K562 (cell line): ENCODE measurements at regions not wholly inside any gene's neighbourhood (a gene's known extent, or its start where the extent isn't known, plus 50 kb on each side); places are given as distances from the start of the nearest gene placed in this dataset.

Experiments
- BRCA1 ChIP-seq, 2 experiments: fragments of 450-650 bp in 1 of 2; sonication (generic) in 1 of 2; formaldehyde crosslinking in 1 of 2; IDR thresholded peaks; 2 replicates each; pipeline versions ENCODE4 v1.5.0 to v1.6.1; 2017 to 2020; ENCODE audit warnings: mild to moderate bottlenecking in 1 of 2, missing genetic modification reagents in 1 of 2
- CTCF ChIP-seq, 3 experiments: IDR thresholded peaks in 2 of 3; conservative IDR thresholded peaks in 1 of 3; 2 replicates each; pipeline ENCODE4 v1.5.1; 2011 to 2012; ENCODE audit warnings: low read length in 3 of 3, mild to moderate bottlenecking in 3 of 3, control low read depth in 2 of 3, improper control_type of control experiment in 1 of 3, inconsistent platforms in 1 of 3, low read depth in 1 of 3, mixed read lengths in 1 of 3, moderate library complexity in 1 of 3; ENCODE audit not compliant: insufficient read depth in 2 of 3
- PHF8 ChIP-seq: fragments of 200-600 bp; sonication (generic); IDR thresholded peaks from 2 replicates; pipeline ENCODE4 v1.6.1; 2012; ENCODE audit warnings: mixed run types, mild to moderate bottlenecking, inconsistent platforms, low read length, moderate library complexity, borderline replicate concordance
- RAD21 ChIP-seq, 2 experiments: fragments of 250-450 bp in 1 of 2; fragments of 450-650 bp in 1 of 2; sonication (Bioruptor Pico) in 1 of 2; formaldehyde crosslinking in 1 of 2; IDR thresholded peaks in 1 of 2; conservative IDR thresholded peaks in 1 of 2; 2 replicates each; pipeline versions ENCODE4 v1.4.0 to v1.8.0; 2020 to 2022; ENCODE audit warnings: mild to moderate bottlenecking in 2 of 2, moderate library complexity in 1 of 2
- TEAD1 ChIP-seq, 2 experiments: fragments of 450-650 bp in 1 of 2; sonication (generic) in 1 of 2; formaldehyde crosslinking; IDR thresholded peaks; 2 replicates each; pipeline versions ENCODE4 v1.4.0 to v1.8.0; 2020 to 2022; ENCODE audit warnings: mild to moderate bottlenecking in 2 of 2, missing genetic modification reagents in 1 of 2

- TF ChIP-seq TEAD1 (CRISPR knock-in tag; IDR thresholded peaks at IDR 0.05): no peak
- TF ChIP-seq PHF8: no peak
- no peak for TF ChIP-seq BRCA1 (IDR thresholded peaks at IDR 0.05)
- TF ChIP-seq BRCA1 (CRISPR knock-in tag; IDR thresholded peaks at IDR 0.05): no peak
- no peak for TF ChIP-seq RAD21 (CRISPR knock-in tag; conservative IDR thresholded peaks at IDR 0.05 in 1 of 2, IDR thresholded peaks at IDR 0.05 in 1 of 2)
- TF ChIP-seq CTCF (IDR thresholded peaks at IDR 0.05 in 2 of 3, conservative IDR thresholded peaks at IDR 0.05 in 1 of 3; ENCODE audit: insufficient read depth in 2 of 3, low read depth in 1 of 3, low read length in 3 of 3): no peak
These were observed 218.4 kb downstream of the BCAS1 start for GRCh38 chr20:53852014-53852413.
